ENCODE measurements at regions not wholly inside any gene's neighbourhood (a gene's known extent, or its start where the extent isn't known, plus 50 kb on each side); places are given as distances from the start of the nearest gene placed in this dataset.
"Not testable (repeated sequence)": the region's sequence is repeated elsewhere in the genome, so short reads cannot be mapped to it uniquely, and the experiment has no call there.

GRCh38 chr9:22173908-22174307, 164.8 kb upstream of the CDKN2B start:
- H3K4me3 ChIP-seq = no peak overlapping the region
- H3K27me3 ChIP-seq (ENCODE audit: insufficient read depth, low read depth) = no peaks in the 10 kb centered on the region
- ChIA-PET POLR2A (ENCODE audit: unreplicated experiment) (no interaction called here), CTCF (no interaction called here)
- H3K36me3 ChIP-seq (ENCODE audit: low read depth) = no peaks in the 10 kb centered on the region
- DNase-seq = no peak
- H4K20me1 ChIP-seq (ENCODE audit: insufficient read depth) = no peaks in the 10 kb centered on the region
- H3K9me3 ChIP-seq (ENCODE audit: insufficient read depth, low read depth) = peaks cover 6% of the 10 kb centered on the region
- intact Hi-C loops (cut with micrococcal nuclease; ENCODE audit: unreplicated experiment) = no loop called here
- peaks cover 5% of the 10 kb centered on the region for H3F3A ChIP-seq (ENCODE audit: insufficient read depth, low read depth)
- TF ChIP-seq EZH2 (IDR thresholded peaks at IDR 0.05; ENCODE audit: low read depth) = no peak
- no peak for TF ChIP-seq CTCF (conservative IDR thresholded peaks at IDR 0.05)
- no TSS peak for BruUV-seq (replicated peaks)
- H2AFZ ChIP-seq = no peak overlapping the region
- H3K4me1 ChIP-seq (replicated peaks; ENCODE audit: insufficient read depth) = peaks cover 22% of the 10 kb centered on the region
- H3K9me2 ChIP-seq (ENCODE audit: insufficient read depth) = no peaks in the 10 kb centered on the region
- no peaks in the 10 kb centered on the region for H3K79me2 ChIP-seq (ENCODE audit: low read depth)
- no peak overlapping the region for H3K4me2 ChIP-seq
- no peak overlapping the region for H3K27ac ChIP-seq

- ChIA-PET CTCF (no interaction called here), POLR2A (ENCODE audit: unreplicated experiment) (no interaction called here)
- Histone ChIP-seq H3K9me2 (ENCODE audit: insufficient read depth) (no peaks in the 10 kb centered on the region), H3K4me1 (replicated peaks; ENCODE audit: insufficient read depth) (0 out of 2 replicates have a peak, but pooled peaks cover under 1% of the 10 kb centered on the region), H3K4me3 (no peak overlapping the region), H3K36me3 (ENCODE audit: low read depth) (no peaks in the 10 kb centered on the region), H3K4me2 (no peak overlapping the region), H3K27me3 (ENCODE audit: insufficient read depth, low read depth) (no peaks in the 10 kb centered on the region), H3K79me2 (ENCODE audit: low read depth) (no peaks in the 10 kb centered on the region), H3K9me3 (ENCODE audit: insufficient read depth, low read depth) (peaks cover 6% of the 10 kb centered on the region), H3K27ac (no peak overlapping the region), H3F3A (ENCODE audit: insufficient read depth, low read depth) (no peaks in the 10 kb centered on the region), H2AFZ (no peak overlapping the region), H4K20me1 (ENCODE audit: insufficient read depth) (no peaks in the 10 kb centered on the region)
- no TSS peak for BruUV-seq (replicated peaks)
- no peak for DNase-seq
- TF ChIP-seq CTCF (conservative IDR thresholded peaks at IDR 0.05) (no peak), EZH2 (IDR thresholded peaks at IDR 0.05; ENCODE audit: low read depth) (no peak)
- intact Hi-C loops (cut with micrococcal nuclease; ENCODE audit: unreplicated experiment) = no loop called here
Measured at GRCh38 chr9:22175972-22176545, 167.0 kb upstream of the CDKN2B start.

- H3K9me3 ChIP-seq (ENCODE audit: insufficient read depth, low read depth); H2AFZ ChIP-seq; H3K4me2 ChIP-seq; BruUV-seq (replicated peaks); POLR2A ChIA-PET (ENCODE audit: unreplicated experiment); H3K27me3 ChIP-seq (ENCODE audit: insufficient read depth, low read depth); CTCF ChIA-PET; H4K20me1 ChIP-seq (ENCODE audit: insufficient read depth); H3K4me3 ChIP-seq; H3K27ac ChIP-seq; H3F3A ChIP-seq (ENCODE audit: insufficient read depth, low read depth); H3K36me3 ChIP-seq (ENCODE audit: low read depth); intact Hi-C loops (cut with micrococcal nuclease; ENCODE audit: unreplicated experiment); H3K9me2 ChIP-seq (ENCODE audit: insufficient read depth); DNase-seq; H3K4me1 ChIP-seq (replicated peaks; ENCODE audit: insufficient read depth); H3K79me2 ChIP-seq (ENCODE audit: low read depth): not testable (repeated sequence)
Measured at GRCh38 chr9:22181021-22181420, 171.9 kb upstream of the CDKN2B start.

- TF ChIP-seq CTCF (conservative IDR thresholded peaks at IDR 0.05) (no peak), EZH2 (IDR thresholded peaks at IDR 0.05; ENCODE audit: low read depth) (no peak)
- no peaks in the 10 kb centered on the region for H4K20me1 ChIP-seq (ENCODE audit: insufficient read depth)
- no peak overlapping the region for H3K27ac ChIP-seq
- ChIA-PET POLR2A (ENCODE audit: unreplicated experiment) (no interaction called here), CTCF (no interaction called here)
- no peak overlapping the region for H3K4me3 ChIP-seq
- H2AFZ ChIP-seq = no peak overlapping the region
- no TSS peak for BruUV-seq (replicated peaks)
- H3K4me1 ChIP-seq (replicated peaks; ENCODE audit: insufficient read depth) = no peaks in the 10 kb centered on the region
- no peak for DNase-seq
- intact Hi-C loops (cut with micrococcal nuclease; ENCODE audit: unreplicated experiment) = no loop called here
- H3K9me3 ChIP-seq (ENCODE audit: insufficient read depth, low read depth) = no peaks in the 10 kb centered on the region
- no peaks in the 10 kb centered on the region for H3K79me2 ChIP-seq (ENCODE audit: low read depth)
- no peaks in the 10 kb centered on the region for H3K9me2 ChIP-seq (ENCODE audit: insufficient read depth)
- H3K4me2 ChIP-seq = no peak overlapping the region
- no peaks in the 10 kb centered on the region for H3K27me3 ChIP-seq (ENCODE audit: insufficient read depth, low read depth)
- no peaks in the 10 kb centered on the region for H3F3A ChIP-seq (ENCODE audit: insufficient read depth, low read depth)
- H3K36me3 ChIP-seq (ENCODE audit: low read depth) = no peaks in the 10 kb centered on the region
Measured at GRCh38 chr9:22189471-22189870, 180.4 kb upstream of the CDKN2B start.

GRCh38 chr9:22197000-22197399, 187.9 kb upstream of the CDKN2B start:
- H3K27me3 ChIP-seq (ENCODE audit: insufficient read depth, low read depth); H3K4me3 ChIP-seq; BruUV-seq (replicated peaks); DNase-seq; H3K79me2 ChIP-seq (ENCODE audit: low read depth); H3F3A ChIP-seq (ENCODE audit: insufficient read depth, low read depth); POLR2A ChIA-PET (ENCODE audit: unreplicated experiment); H3K4me2 ChIP-seq; H3K27ac ChIP-seq; H4K20me1 ChIP-seq (ENCODE audit: insufficient read depth); H3K9me2 ChIP-seq (ENCODE audit: insufficient read depth); H3K4me1 ChIP-seq (replicated peaks; ENCODE audit: insufficient read depth); H3K36me3 ChIP-seq (ENCODE audit: low read depth); intact Hi-C loops (cut with micrococcal nuclease; ENCODE audit: unreplicated experiment); H2AFZ ChIP-seq; H3K9me3 ChIP-seq (ENCODE audit: insufficient read depth, low read depth); CTCF ChIA-PET: not testable (repeated sequence)

Data from PC-9 (cell line).